ENCODE measurements at regions not wholly inside any gene's neighbourhood (a gene's known extent, or its start where the extent isn't known, plus 50 kb on each side); places are given as distances from the start of the nearest gene placed in this dataset.
"Not testable (repeated sequence)": the region's sequence is repeated elsewhere in the genome, so short reads cannot be mapped to it uniquely, and the experiment has no call there.

- DNase-seq: no peak
These were observed 60.1 kb upstream of the PTPRK start for GRCh38 chr6:128580224-128581110.

- DNase-seq: not testable (repeated sequence)
These were observed 54.9 kb upstream of the PTPRK start for GRCh38 chr6:128575254-128575653.

- DNase-seq: no peak
These were observed 54.0 kb upstream of the PTPRK start for GRCh38 chr6:128574402-128574801.

GRCh38 chr6:128573036-128573435, 52.6 kb upstream of the PTPRK start:
- DNase-seq: no peak

DNA sequence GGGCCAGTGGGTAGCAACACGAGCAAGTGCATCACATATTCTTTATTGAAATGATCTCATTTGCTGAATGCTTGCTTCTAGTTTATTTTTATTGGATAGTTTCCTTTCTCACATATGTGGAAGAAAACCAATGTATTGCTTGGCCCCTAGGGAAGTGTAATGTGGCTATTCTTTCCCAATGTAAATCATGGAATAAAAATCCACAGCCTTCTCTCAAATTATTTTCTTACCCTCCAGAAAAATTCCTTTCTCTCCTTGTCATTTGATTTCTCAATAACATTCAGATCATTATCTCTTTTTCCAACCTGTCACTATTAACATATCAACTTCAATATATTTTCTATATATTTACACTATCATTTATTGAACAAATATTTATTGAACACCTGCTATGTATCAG, 51.9 kb upstream of the PTPRK start:
- DNase-seq: no peak

DNA sequence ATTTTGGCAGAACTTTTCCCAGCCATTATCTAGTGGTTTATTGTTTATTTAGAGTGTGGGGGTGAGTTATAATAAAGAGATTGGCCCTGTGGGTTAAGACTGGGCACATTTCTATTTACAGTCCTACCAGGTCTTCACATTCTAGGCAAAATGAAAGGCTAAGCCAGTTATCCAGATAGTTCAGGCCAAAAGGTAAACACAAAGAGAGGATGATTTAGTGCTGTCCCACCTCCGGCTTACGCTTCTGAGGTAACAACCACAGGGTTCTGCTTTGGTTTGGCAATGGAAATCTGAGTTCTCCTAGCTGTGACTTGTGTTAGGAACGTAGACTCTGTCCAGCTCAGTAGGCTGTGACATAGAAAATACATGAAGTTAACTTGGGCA, 50.3 kb upstream of the PTPRK start:
- DNase-seq: no peak

GRCh38 chr6:128569732-128570679, 49.6 kb upstream of the PTPRK start:
- no peak for DNase-seq

Measured in NCI-H510A (cell line).